ENCODE measurements at regions not wholly inside any gene's neighbourhood (a gene's known extent, or its start where the extent isn't known, plus 50 kb on each side); places are given as distances from the start of the nearest gene placed in this dataset.

DNA sequence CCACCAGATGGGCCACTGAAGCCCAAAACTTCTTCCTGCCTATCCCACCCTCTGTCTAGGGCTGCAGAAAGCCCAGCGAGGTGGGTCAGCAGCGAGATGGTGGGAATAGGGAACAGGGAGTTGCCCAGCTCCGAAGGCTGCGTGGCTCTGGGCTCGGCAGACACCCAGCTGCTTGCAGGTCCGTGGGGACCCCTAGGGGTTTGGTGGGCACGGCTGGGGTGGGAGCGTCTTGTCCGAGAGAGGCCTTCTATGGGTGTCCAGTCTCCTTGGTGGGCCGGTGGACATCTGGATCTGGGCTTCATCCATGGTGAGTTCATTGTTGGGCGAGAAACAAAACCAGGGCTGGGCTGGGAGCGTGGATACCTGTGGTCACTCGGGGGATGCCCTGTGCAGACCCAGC lies 1211.0 kb downstream of the BRD1 start:
- no peak for DNase-seq

GRCh38 chr22:48615171-48616008 lies 1212.3 kb downstream of the BRD1 start:
- DNase-seq, result no peak

- DNase-seq, result no peak
Observed at GRCh38 chr22:48613566-48614200, 1214.0 kb downstream of the BRD1 start.

DNA sequence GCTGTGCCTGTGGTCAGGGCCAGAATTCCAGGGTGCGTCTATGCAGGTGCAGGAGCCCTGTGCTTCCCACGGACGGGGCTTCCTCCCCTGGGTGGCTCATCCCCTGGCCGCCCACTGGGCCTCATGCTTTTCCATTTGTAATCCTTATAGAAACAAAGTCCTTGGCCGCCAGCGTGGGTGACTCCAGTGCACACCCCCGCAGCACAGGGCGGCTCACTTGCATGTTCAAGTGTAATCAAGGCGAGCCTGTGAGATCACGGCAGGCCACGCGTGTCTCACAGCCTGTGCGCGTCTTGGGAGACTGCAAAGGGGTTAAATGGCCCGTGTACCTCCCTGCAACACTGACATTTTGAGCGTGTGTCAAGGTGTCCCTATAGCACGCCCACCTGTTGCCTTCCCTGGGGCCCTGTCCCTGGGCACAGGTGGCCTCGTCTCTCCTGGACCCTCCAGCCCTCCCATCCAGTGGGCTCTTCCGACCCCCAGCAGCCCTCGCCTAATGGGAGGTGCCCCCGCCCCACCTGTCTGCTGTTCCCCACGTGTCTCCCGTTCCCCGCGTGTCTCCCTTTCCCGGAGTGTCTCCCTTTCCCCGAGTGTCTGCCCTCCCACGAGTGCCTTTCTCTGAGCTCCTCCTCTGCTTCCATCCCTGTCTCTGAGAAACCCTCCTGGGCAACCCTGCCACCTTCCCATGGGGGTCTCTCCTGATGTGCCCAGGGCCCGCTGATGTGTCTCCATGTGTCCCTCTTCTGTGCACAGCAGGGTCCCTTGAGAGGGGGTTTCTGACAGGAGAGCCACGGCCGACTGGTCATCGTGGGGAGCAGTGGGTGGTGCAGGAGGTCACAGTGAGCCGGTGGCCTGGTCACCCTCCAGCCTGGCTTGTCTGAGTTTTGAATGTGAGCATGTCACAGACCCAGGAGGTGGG lies 1215.3 kb downstream of the BRD1 start:
- no peak for DNase-seq

DNA sequence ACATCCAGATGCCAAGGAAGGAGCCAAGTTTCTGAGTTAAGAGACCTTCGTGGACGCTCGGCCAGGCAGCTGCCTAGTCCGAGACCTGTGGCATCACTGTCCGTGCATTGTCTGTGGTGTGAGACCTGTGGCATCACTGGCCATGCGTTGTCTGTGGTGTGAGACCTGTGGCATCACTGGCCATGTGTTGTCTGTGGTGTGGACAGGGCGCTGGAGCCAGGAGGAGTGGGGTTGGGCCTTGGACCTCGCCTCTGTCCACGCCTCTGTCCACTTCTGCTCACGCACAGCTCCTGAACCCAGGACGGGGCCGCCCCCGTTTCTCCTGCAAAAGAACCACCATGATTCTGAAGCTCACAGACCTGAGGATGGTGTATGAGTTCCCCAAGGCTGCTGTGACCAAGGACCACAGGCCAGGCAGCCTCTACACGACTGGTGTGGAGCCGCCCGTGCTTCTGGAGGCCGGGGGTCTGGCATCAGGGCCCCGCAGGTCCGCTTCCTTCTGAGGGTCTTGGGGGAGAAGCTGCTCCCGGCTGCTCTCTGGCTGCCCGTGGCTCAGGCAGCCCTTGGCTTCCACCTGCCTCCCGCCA lies 1218.3 kb downstream of the BRD1 start:
- no peak for DNase-seq

DNA sequence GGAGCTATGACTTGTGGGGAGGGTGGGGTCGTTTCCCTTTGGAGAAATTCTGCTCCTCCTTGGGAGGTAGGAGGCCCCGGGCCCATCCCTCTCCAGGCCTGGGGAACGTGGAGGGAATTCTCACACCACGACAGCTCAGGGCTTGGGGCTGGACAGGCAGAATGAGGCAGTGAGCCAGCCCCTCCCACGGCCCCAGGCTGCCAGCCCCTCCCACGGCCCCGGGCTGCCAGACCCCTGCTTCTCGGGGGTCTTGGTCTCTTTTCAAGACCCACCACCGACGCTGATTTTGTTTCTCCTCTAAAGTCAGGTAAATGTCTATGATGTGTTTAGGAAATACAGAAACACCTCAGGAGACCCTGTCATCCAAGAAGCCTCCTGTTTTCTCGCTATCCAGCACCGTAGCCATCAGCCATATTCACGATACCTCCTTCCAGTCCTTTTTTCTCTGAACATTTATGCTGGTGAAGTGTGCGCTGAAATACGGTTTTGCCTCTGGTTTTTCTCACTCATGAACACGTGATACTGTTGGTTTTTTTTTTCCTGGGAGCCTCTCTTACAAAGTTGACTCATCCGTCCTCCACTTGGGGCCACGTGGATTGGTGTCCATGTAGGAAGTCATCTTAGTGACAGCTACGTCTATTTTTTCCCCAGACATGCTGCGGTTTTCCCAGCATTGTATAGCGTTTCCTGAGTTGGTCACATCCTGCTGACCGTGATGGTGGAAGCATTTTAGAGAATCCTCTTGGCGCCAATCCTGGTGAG lies 1219.6 kb downstream of the BRD1 start:
- peak; percentile 71 for DNase-seq

- DNase-seq, result no peak
Observed at GRCh38 chr22:48606684-48607307, 1220.9 kb downstream of the BRD1 start.

DNA sequence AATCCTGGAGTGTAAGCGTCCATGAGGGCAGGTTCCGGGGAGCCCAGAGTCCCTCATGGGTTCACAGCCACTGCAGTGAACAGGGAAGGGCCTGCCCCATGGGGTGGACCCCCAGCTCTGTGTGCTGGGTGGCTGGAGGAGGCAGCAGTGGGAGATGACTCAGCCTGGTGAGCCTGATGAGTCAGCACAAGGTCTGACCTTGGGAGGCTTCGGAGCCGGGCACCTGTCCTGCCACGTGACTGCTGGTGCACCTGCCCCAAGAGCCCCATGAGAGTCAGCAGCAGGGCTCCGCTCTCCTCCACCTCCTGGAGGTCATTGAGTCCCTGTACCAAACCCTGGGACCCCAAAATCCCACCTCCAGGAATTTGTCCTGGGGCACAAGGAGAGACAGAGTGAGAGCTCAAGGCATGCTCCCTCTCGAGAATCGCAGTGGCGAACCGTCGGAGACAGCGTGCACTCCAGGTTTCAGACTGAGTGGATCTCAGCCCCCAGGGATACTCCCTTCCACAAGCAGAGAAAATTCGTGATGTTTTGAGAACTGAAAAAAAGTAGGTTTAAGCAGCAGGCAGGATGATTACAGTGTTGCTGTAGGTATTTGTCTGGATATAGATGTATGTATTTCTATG lies 1221.7 kb downstream of the BRD1 start:
- no peak for DNase-seq

DNA sequence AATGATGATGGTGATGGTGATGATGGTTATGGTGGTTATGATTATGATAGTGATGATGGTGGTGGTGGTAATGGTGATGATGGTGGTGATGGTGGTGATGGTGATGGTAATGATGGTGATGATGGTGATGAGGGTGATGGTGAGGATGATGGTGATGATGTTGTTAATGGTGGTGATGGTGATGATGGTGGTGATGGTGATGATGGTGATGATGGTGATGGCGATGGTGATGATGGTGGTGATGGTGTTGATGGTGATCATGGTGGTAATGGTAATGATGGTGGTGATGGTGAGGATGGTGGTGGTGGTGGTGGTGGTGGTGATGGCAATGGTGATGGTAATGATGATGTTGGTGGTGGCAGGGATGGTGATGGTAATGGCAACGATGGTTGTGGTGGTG lies 1222.5 kb downstream of the BRD1 start:
- DNase-seq, result no peak

GRCh38 chr22:48603621-48604320 lies 1223.9 kb downstream of the BRD1 start:
- no peak for DNase-seq

GRCh38 chr22:48602805-48603518 lies 1224.7 kb downstream of the BRD1 start:
- DNase-seq, result no peak

- no peak for DNase-seq
Observed at GRCh38 chr22:48600681-48601080, 1227.0 kb downstream of the BRD1 start.

- DNase-seq, result no peak
Observed at GRCh38 chr22:48600171-48600570, 1227.5 kb downstream of the BRD1 start.

DNA sequence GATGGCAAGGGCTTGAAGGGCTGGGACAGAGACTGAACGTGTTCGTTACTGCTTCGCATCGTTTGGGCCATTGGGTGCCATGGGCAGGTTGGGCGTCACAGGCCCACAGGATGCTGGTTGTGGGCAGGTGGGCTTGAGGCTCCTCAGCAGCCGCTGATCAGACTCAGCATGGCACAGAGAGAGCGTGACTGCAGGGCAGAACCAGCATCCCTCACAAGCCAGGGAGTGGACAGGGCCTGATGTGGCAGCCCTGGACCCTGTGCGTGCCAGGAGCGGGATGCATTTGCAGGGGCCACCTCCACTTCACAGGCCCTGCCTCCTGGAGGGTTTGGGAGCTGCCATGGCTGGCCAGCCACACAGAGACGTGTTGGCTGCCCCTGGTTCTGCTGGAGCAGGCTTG lies 1228.3 kb downstream of the BRD1 start:
- DNase-seq, result no peak

GRCh38 chr22:48596111-48596850 lies 1231.4 kb downstream of the BRD1 start:
- DNase-seq, result no peak

DNA sequence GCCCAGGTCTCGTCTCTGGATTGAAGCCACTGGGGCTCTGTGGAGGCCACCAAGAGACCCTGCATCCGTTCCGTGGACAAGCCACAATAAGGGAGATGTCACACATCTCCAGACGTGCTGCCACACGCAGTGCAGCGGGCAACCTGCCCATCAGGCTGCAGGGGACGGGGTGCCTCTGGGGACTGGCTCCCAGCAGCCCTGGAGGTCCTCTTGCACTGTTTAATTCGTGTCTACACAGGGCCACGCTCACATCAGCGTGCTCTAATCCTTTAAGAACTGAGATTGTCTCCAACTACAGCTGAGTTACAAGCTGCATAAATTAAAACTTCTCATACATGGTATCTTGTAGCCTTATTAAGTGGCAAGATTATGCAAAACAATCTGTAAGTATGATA lies 1232.2 kb downstream of the BRD1 start:
- no peak for DNase-seq

DNA sequence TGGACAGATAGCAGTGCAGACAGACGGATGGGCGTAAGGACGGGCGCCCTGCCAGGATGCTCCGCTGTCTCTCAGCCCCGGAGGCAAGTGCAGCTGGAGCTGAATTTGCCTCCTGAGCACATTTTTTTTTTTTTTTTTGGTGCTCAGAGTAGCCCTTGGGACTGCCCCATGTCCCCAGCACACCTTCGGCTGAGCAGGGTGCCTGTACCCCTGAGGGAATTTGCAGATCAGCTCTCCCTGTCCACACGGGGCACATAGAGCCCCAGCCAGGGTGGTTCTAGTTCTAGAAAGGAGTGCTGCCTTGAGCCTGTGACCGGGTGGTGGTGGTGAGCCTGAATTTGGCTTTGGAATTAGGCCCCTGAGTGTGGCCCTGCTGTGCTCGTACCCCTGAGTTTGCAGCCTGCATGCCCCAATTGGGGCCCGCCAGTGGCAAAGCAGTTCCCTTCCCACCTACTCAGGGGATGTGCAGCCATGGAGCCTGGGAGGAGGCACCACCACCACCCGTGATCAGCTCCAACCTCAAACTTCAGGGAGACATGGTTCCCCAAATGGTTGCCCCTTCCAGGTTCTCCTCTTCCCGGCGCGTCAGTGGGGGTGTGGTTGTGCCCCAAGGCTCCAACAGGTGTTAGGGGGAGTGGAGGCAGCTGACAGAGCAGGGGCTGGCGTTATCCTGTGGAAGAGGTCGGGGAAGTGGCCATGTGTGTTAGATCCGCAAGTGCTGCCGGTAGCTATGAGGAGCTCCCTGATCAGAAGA lies 1232.7 kb downstream of the BRD1 start:
- no peak for DNase-seq
